CD14-positive monocyte (primary cell): ENCODE measurements at regions not wholly inside any gene's neighbourhood (a gene's known extent, or its start where the extent isn't known, plus 50 kb on each side); places are given as distances from the start of the nearest gene placed in this dataset.
A peak's percentile ranks its signal among the peaks of the same experiment; 100 is the strongest.

Experiments
- DNase-seq, 3 donors: peaks; one replicate each; pipeline ENCODE4 v3.0.0-alpha.2; 2011 to 2022
- H2AFZ ChIP-seq: 2 replicates; pipeline ENCODE4 v1.6.0; 2012; ENCODE audit warnings: mild to moderate bottlenecking, low read depth, low read length, inconsistent platforms; ENCODE audit not compliant: insufficient read depth, poor library complexity, severe bottlenecking
- H3K27ac ChIP-seq, 2 donors: 1 replicate in 1 of 2; 2 replicates in 1 of 2; pipeline ENCODE4 v1.5.1; 2012 to 2013; ENCODE audit warnings: low read length in 2 of 2, control low read depth in 1 of 2, inconsistent platforms in 1 of 2, low read depth in 1 of 2, mild to moderate bottlenecking in 1 of 2
- H3K27me3 ChIP-seq, 2 donors: one replicate each; pipeline versions ENCODE4 v1.6.0 to v1.6.1; 2011 to 2013; ENCODE audit warnings: low read length in 2 of 2; ENCODE audit not compliant: control insufficient read depth in 2 of 2, insufficient read depth in 2 of 2
- H3K36me3 ChIP-seq, 2 donors: replicated peaks in 1 of 2; 1 replicate in 1 of 2; 2 replicates in 1 of 2; pipeline versions ENCODE4 v1.5.1 to v1.6.1; 2012 to 2013; ENCODE audit warnings: low read length in 2 of 2, control low read depth in 1 of 2, inconsistent platforms in 1 of 2, mild to moderate bottlenecking in 1 of 2; ENCODE audit not compliant: insufficient read depth in 2 of 2, control insufficient read depth in 1 of 2
- H3K4me1 ChIP-seq, 2 donors: 1 replicate in 1 of 2; 2 replicates in 1 of 2; pipeline versions ENCODE4 v1.5.1 to v1.6.1; 2012 to 2013; ENCODE audit warnings: low read length in 2 of 2, control low read depth in 1 of 2, inconsistent platforms in 1 of 2, mild to moderate bottlenecking in 1 of 2, moderate library complexity in 1 of 2; ENCODE audit not compliant: insufficient read depth in 2 of 2, control insufficient read depth in 1 of 2
- H3K4me2 ChIP-seq: replicated peaks from 2 replicates; pipeline ENCODE3; 2012; ENCODE audit warnings: low read length, moderate library complexity, mild to moderate bottlenecking; ENCODE audit not compliant: poor library complexity, severe bottlenecking; ENCODE audit errors: extremely low read depth
- H3K4me3 ChIP-seq, 3 experiments: fragments of 200-600 bp in 1 of 3; sonication (generic) in 1 of 3; replicated peaks in 1 of 3; 1 replicate in 2 of 3; 2 replicates in 1 of 3; pipeline ENCODE4 v1.5.1; 2011 to 2013; ENCODE audit warnings: low read length in 3 of 3, mild to moderate bottlenecking in 3 of 3, control low read depth in 2 of 3, low read depth in 2 of 3, inconsistent platforms in 1 of 3, moderate library complexity in 1 of 3
- H3K79me2 ChIP-seq: 2 replicates; pipeline ENCODE4 v1.6.0; 2012; ENCODE audit warnings: mild to moderate bottlenecking, control low read depth, inconsistent platforms, low read length, moderate library complexity; ENCODE audit not compliant: insufficient read depth
- H3K9ac ChIP-seq: 2 replicates; pipeline ENCODE4 v1.6.0; 2017; ENCODE audit warnings: low read length, mild to moderate bottlenecking; ENCODE audit not compliant: insufficient read depth, poor library complexity, severe bottlenecking
- H3K9me3 ChIP-seq, 2 donors: replicated peaks in 1 of 2; 1 replicate in 1 of 2; 2 replicates in 1 of 2; pipeline versions ENCODE4 v1.5.1 to v1.6.1; 2012 to 2013; ENCODE audit warnings: low read length in 2 of 2, control low read depth in 1 of 2; ENCODE audit not compliant: control insufficient read depth in 1 of 2, insufficient read depth in 1 of 2
- H4K20me1 ChIP-seq: 2 replicates; pipeline ENCODE4 v1.6.0; 2012; ENCODE audit warnings: mild to moderate bottlenecking, low read length, control low read depth, moderate library complexity; ENCODE audit not compliant: insufficient read depth
- H3K27ac Mint-ChIP-seq, 7 donors: one replicate each; pipeline ENCODE4 v1.8.0; 2020; ENCODE audit warnings: mild to moderate bottlenecking in 7 of 7, mixed read lengths in 7 of 7, moderate library complexity in 6 of 7, inconsistent platforms in 2 of 7
- H3K27me3 Mint-ChIP-seq, 3 donors: one replicate each; pipeline ENCODE4 v1.8.0; 2021 to 2022; ENCODE audit warnings: low read depth in 3 of 3, mild to moderate bottlenecking in 3 of 3, mixed read lengths in 3 of 3, moderate library complexity in 3 of 3, inconsistent platforms in 1 of 3
- H3K36me3 Mint-ChIP-seq, 2 donors: one replicate each; pipeline ENCODE4 v1.8.0; 2020; ENCODE audit warnings: mixed read lengths in 2 of 2, inconsistent platforms in 1 of 2, mild to moderate bottlenecking in 1 of 2
- H3K4me1 Mint-ChIP-seq: one replicate; pipeline ENCODE4 v1.8.0; 2020; ENCODE audit warnings: mild to moderate bottlenecking, mixed read lengths
- H3K4me3 Mint-ChIP-seq, 2 donors: one replicate each; pipeline ENCODE4 v1.8.0; 2020; ENCODE audit warnings: mild to moderate bottlenecking in 2 of 2, mixed read lengths in 2 of 2, moderate library complexity in 1 of 2
- H3K9me3 Mint-ChIP-seq, 7 donors: one replicate each; pipeline ENCODE4 v1.8.0; 2020 to 2022; ENCODE audit warnings: mixed read lengths in 7 of 7, mild to moderate bottlenecking in 6 of 7, moderate library complexity in 6 of 7, inconsistent platforms in 2 of 7
- CTCF ChIP-seq: fragments of 200-600 bp; IDR thresholded peaks from one replicate; pipeline ENCODE4 v1.8.0; 2022; ENCODE audit warnings: antibody characterized with exemption, mild to moderate bottlenecking
- WGBS: methylation state at CpG from one replicate; pipeline ENCODE4 v1.1.5; 2013; ENCODE audit warnings: missing lambda C conversion rate; ENCODE audit not compliant: insufficient coverage; 5-methylcytosine and 5-hydroxymethylcytosine counted together
- intact Hi-C, 2 donors: fragments of 100-400 bp; cut with micrococcal nuclease; formaldehyde crosslinking; loops; one replicate each; pipeline versions ENCODE4 v1.15.0 to v1.15.1; 2023

- Histone ChIP-seq H3K4me2 (no peak overlapping the region), H3K4me3 (no peak overlapping the region), H3K27ac (no peak overlapping the region), H3K9me3 (no peaks in the 10 kb centered on the region), H3K9ac (no peak overlapping the region), H3K36me3 (no peaks in the 10 kb centered on the region), H3K79me2 (no peaks in the 10 kb centered on the region), H4K20me1 (no peaks in the 10 kb centered on the region), H3K27me3 (no peaks in the 10 kb centered on the region), H2AFZ (no peak overlapping the region), H3K4me1 (no peaks in the 10 kb centered on the region)
- no peak for TF ChIP-seq CTCF
- H3K36me3 Mint-ChIP-seq = no peaks in the 10 kb centered on the region
- DNase-seq = no peak
- H3K27ac Mint-ChIP-seq = peak overlapping the region in 1 of 7 donors; percentile 8
- 94% methylated on average over 4 of the region's 13 CpGs for WGBS
- no peaks in the 10 kb centered on the region for H3K4me1 Mint-ChIP-seq
- intact Hi-C loops = no loop called here
- H3K9me3 Mint-ChIP-seq = no peaks in the 10 kb centered on the region
- H3K4me3 Mint-ChIP-seq = no peak overlapping the region
- H3K27me3 Mint-ChIP-seq = no peaks in the 10 kb centered on the region
Observed at GRCh38 chr2:16092861-16093638, 152.7 kb downstream of the MYCN start.

GRCh38 chr2:16091576-16092282 lies 151.4 kb downstream of the MYCN start:
- no peak overlapping the region for H2AFZ ChIP-seq
- H3K9me3 ChIP-seq = no peaks in the 10 kb centered on the region
- H3K36me3 ChIP-seq = no peaks in the 10 kb centered on the region
- H3K4me3 ChIP-seq = no peak overlapping the region
- H3K27me3 ChIP-seq = no peaks in the 10 kb centered on the region
- Mint-ChIP-seq H3K9me3 (no peaks in the 10 kb centered on the region), H3K4me1 (no peaks in the 10 kb centered on the region), H3K27me3 (no peaks in the 10 kb centered on the region), H3K36me3 (no peaks in the 10 kb centered on the region), H3K4me3 (no peak overlapping the region), H3K27ac (no peak overlapping the region)
- H3K79me2 ChIP-seq = no peaks in the 10 kb centered on the region
- DNase-seq = no peak
- no CpG with 5 or more reads among the region's 1 CpG for WGBS
- H3K4me1 ChIP-seq = no peaks in the 10 kb centered on the region
- H3K27ac ChIP-seq = no peak overlapping the region
- no peaks in the 10 kb centered on the region for H4K20me1 ChIP-seq
- H3K4me2 ChIP-seq = no peak overlapping the region
- intact Hi-C loops = no loop called here
- no peak overlapping the region for H3K9ac ChIP-seq
- no peak for TF ChIP-seq CTCF
